Suprapubic skin (tissue), 4 donors: ENCODE measurements at regions not wholly inside any gene's neighbourhood (a gene's known extent, or its start where the extent isn't known, plus 50 kb on each side); places are given as distances from the start of the nearest gene placed in this dataset.

Experiments used
- DNase-seq, 2 donors: peaks; one replicate each; pipeline ENCODE4 v3.0.0-alpha.2; 2019; ENCODE audit warnings: low spot score in 2 of 2
- H3K27ac ChIP-seq: fragments of 200-600 bp; sonication (generic); one replicate; pipeline ENCODE4 v1.5.1; 2019
- H3K27me3 ChIP-seq: fragments of 200-600 bp; sonication (generic); one replicate; pipeline ENCODE4 v1.5.1; 2019
- H3K36me3 ChIP-seq: fragments of 200-600 bp; sonication (generic); one replicate; pipeline ENCODE4 v1.5.1; 2019
- H3K4me1 ChIP-seq: fragments of 200-600 bp; sonication (generic); one replicate; pipeline ENCODE4 v1.5.1; 2019
- H3K4me3 ChIP-seq: fragments of 200-600 bp; sonication (generic); one replicate; pipeline ENCODE4 v1.5.1; 2019; ENCODE audit warnings: mild to moderate bottlenecking
- H3K9me3 ChIP-seq: fragments of 200-600 bp; sonication (generic); one replicate; pipeline ENCODE4 v1.5.1; 2019
- EP300 ChIP-seq: sonication (generic); formaldehyde crosslinking; IDR thresholded peaks from one replicate; pipeline ENCODE4 v1.6.1; 2017; ENCODE audit warnings: antibody characterized with exemption
- POLR2A ChIP-seq, 2 donors: fragments of 450-650 bp; IDR thresholded peaks; one replicate each; pipeline ENCODE4 v1.6.1; 2017; ENCODE audit warnings: antibody characterized with exemption in 2 of 2, mild to moderate bottlenecking in 2 of 2, moderate library complexity in 2 of 2
- POLR2AphosphoS5 ChIP-seq, 3 donors: sonication (generic); formaldehyde crosslinking; IDR thresholded peaks; one replicate each; pipeline ENCODE4 v1.6.1; 2017; ENCODE audit warnings: antibody characterized with exemption in 3 of 3
- WGBS: methylation state at CpG from one replicate; pipeline ENCODE4 v1.1.5; 2018; 5-methylcytosine and 5-hydroxymethylcytosine counted together
- TF ChIP-seq, protein P1 (sequence below), 2 donors: fragments of 200-600 bp in 1 of 2; fragments of 450-650 bp in 1 of 2; sonication (generic) in 1 of 2; IDR thresholded peaks; one replicate each; pipeline ENCODE4 v1.5.1; 2016 to 2019; ENCODE audit warnings: antibody characterized with exemption in 2 of 2, mild to moderate bottlenecking in 1 of 2, moderate library complexity in 1 of 2

DNA sequence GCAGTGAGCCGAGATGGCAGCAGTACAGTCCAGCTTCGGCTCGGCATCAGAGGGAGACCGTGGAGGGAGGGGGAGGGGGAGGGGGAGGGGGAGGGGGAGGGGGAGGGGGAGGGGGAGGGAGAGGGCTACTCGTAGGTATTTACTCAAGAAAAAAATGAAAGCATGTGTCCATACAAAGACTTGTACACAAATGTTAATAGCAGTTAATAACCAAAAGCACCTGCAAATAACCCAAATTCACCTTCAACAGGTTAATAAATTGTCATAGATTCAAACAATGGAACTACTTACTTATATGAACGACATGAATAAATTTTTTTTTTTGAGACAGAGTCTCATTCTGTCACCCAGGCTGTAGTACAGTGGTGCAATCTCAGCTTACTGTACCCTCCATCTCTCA, 152.4 kb downstream of the BRMS1L start:
- Histone ChIP-seq H3K9me3 (no peaks in the 10 kb centered on the region), H3K4me3 (no peak overlapping the region), H3K27ac (no peak overlapping the region), H3K36me3 (no peaks in the 10 kb centered on the region), H3K4me1 (no peaks in the 10 kb centered on the region), H3K27me3 (no peaks in the 10 kb centered on the region)
- no peak for DNase-seq
- WGBS, result 77% methylated on average over 6 of the region's 6 CpGs
- TF ChIP-seq EP300, result no peak
- TF ChIP-seq POLR2AphosphoS5 (IDR thresholded peaks at IDR 0.05), result no peak
- TF ChIP-seq POLR2A (IDR thresholded peaks at IDR 0.05), result no peak
- TF ChIP-seq, protein P1, sequence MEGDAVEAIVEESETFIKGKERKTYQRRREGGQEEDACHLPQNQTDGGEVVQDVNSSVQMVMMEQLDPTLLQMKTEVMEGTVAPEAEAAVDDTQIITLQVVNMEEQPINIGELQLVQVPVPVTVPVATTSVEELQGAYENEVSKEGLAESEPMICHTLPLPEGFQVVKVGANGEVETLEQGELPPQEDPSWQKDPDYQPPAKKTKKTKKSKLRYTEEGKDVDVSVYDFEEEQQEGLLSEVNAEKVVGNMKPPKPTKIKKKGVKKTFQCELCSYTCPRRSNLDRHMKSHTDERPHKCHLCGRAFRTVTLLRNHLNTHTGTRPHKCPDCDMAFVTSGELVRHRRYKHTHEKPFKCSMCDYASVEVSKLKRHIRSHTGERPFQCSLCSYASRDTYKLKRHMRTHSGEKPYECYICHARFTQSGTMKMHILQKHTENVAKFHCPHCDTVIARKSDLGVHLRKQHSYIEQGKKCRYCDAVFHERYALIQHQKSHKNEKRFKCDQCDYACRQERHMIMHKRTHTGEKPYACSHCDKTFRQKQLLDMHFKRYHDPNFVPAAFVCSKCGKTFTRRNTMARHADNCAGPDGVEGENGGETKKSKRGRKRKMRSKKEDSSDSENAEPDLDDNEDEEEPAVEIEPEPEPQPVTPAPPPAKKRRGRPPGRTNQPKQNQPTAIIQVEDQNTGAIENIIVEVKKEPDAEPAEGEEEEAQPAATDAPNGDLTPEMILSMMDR (IDR thresholded peaks at IDR 0.05), result no peak

DNA sequence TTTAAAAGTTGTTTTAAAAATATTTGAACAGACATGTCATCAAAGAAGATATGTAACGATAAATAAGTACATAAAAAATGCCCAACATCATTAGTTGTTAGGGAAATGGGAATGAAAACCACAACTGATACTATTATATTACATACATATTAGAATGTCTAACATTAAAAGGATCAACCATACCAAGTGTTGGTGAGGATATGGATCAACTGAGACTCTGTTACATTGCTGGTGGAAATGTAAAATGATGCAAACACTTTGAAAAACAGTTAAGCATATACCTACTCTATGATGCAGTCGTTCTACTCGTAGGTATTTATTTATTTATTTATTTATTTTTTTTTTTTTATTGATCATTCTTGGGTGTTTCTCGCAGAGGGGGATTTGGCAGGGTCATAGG, 149.7 kb downstream of the BRMS1L start:
- Histone ChIP-seq H3K4me3 (no peak overlapping the region), H3K27me3 (no peaks in the 10 kb centered on the region), H3K36me3 (no peaks in the 10 kb centered on the region), H3K4me1 (no peaks in the 10 kb centered on the region), H3K9me3 (no peaks in the 10 kb centered on the region), H3K27ac (no peak overlapping the region)
- WGBS, result 79% methylated on average over 4 of the region's 4 CpGs
- no peak for DNase-seq
- TF ChIP-seq EP300 (no peak), POLR2A (IDR thresholded peaks at IDR 0.05) (no peak), POLR2AphosphoS5 (IDR thresholded peaks at IDR 0.05) (no peak)
- TF ChIP-seq, protein P1 (IDR thresholded peaks at IDR 0.05), result no peak

DNA sequence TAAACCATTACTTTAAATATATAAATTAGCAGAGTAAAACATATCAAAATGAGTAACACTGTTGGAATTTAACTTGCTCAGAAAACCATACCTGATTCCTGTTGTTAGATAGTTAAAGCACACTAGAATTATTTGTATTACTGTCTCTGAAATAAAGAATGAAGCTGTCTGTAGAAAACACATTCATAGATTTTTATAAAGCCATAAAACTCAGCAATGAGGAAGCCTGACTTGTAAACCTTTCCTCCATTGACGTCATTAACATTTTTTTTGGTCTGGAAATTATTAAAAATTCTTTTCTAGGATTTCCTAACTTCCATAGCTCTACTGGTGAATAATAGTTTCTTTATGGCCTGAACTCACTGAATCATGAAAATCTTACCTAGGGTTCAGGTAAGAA, 147.6 kb downstream of the BRMS1L start:
- no peaks in the 10 kb centered on the region for H3K9me3 ChIP-seq
- no peak for TF ChIP-seq POLR2AphosphoS5 (IDR thresholded peaks at IDR 0.05)
- TF ChIP-seq POLR2A (IDR thresholded peaks at IDR 0.05), result no peak
- no peak for TF ChIP-seq EP300
- TF ChIP-seq, protein P1 (IDR thresholded peaks at IDR 0.05), result no peak
- DNase-seq, result no peak
- 38% methylated on average over 1 of the region's 1 CpG for WGBS
- no peak overlapping the region for H3K27ac ChIP-seq
- no peak overlapping the region for H3K4me3 ChIP-seq
- no peaks in the 10 kb centered on the region for H3K27me3 ChIP-seq
- H3K4me1 ChIP-seq, result no peaks in the 10 kb centered on the region
- no peaks in the 10 kb centered on the region for H3K36me3 ChIP-seq

- Histone ChIP-seq H3K36me3 (no peaks in the 10 kb centered on the region), H3K27ac (no peak overlapping the region), H3K27me3 (no peaks in the 10 kb centered on the region), H3K4me1 (no peaks in the 10 kb centered on the region), H3K9me3 (no peaks in the 10 kb centered on the region), H3K4me3 (no peak overlapping the region)
- WGBS, result 63% methylated on average over 1 of the region's 1 CpG
- TF ChIP-seq, protein P1 (IDR thresholded peaks at IDR 0.05), result no peak
- no peak for TF ChIP-seq POLR2A (IDR thresholded peaks at IDR 0.05)
- TF ChIP-seq POLR2AphosphoS5 (IDR thresholded peaks at IDR 0.05), result no peak
- no peak for TF ChIP-seq EP300
- no peak for DNase-seq
Observed at GRCh38 chr14:35971965-35972630, 146.0 kb downstream of the BRMS1L start.

GRCh38 chr14:35969310-35969709, 143.2 kb downstream of the BRMS1L start:
- Histone ChIP-seq H3K36me3 (no peaks in the 10 kb centered on the region), H3K27ac (no peak overlapping the region)

More at GRCh38 chr14:35969310-35969709, 143.2 kb downstream of the BRMS1L start:
- Histone ChIP-seq H3K27me3 (no peaks in the 10 kb centered on the region), H3K4me3 (no peak overlapping the region), H3K9me3 (no peaks in the 10 kb centered on the region), H3K4me1 (no peaks in the 10 kb centered on the region)
- no peak for DNase-seq
- 73% methylated on average over 3 of the region's 3 CpGs for WGBS
- no peak for TF ChIP-seq POLR2A (IDR thresholded peaks at IDR 0.05)
- TF ChIP-seq EP300, result no peak
- TF ChIP-seq POLR2AphosphoS5 (IDR thresholded peaks at IDR 0.05), result no peak
- TF ChIP-seq, protein P1 (IDR thresholded peaks at IDR 0.05), result no peak
